Upper lobe of left lung (tissue), 6 donors: ENCODE measurements at regions not wholly inside any gene's neighbourhood (a gene's known extent, or its start where the extent isn't known, plus 50 kb on each side); places are given as distances from the start of the nearest gene placed in this dataset.
"Not testable (repeated sequence)": the region's sequence is repeated elsewhere in the genome, so short reads cannot be mapped to it uniquely, and the experiment has no call there.

Source experiments
- ATAC-seq, 2 donors: fragments of 200-7000 bp; cut with Tn5 transposase; one replicate each; pipeline ENCODE4 v1.9.1; 2022; ENCODE audit warnings: mild to moderate bottlenecking in 2 of 2, moderate library complexity in 2 of 2; ENCODE audit not compliant: low FRiP score in 2 of 2
- DNase-seq, 2 donors: peaks; one replicate each; pipeline ENCODE4 v3.0.0-alpha.2; 2019 to 2020
- H3K27ac ChIP-seq, 4 donors: fragments of 200-600 bp; sonication (generic); one replicate each; pipeline ENCODE4 v1.5.1; 2016 to 2019
- H3K27me3 ChIP-seq, 4 donors: fragments of 200-600 bp; sonication (generic); one replicate each; pipeline ENCODE4 v1.5.1; 2017 to 2019
- H3K36me3 ChIP-seq, 4 donors: fragments of 200-600 bp; sonication (generic); one replicate each; pipeline ENCODE4 v1.5.1; 2016 to 2019
- H3K4me1 ChIP-seq, 4 donors: fragments of 200-600 bp; sonication (generic); one replicate each; pipeline ENCODE4 v1.5.1; 2018 to 2019
- H3K4me3 ChIP-seq, 4 donors: fragments of 200-600 bp; sonication (generic); one replicate each; pipeline ENCODE4 v1.5.1; 2017 to 2019; ENCODE audit warnings: mild to moderate bottlenecking in 2 of 4, moderate library complexity in 1 of 4
- H3K9me3 ChIP-seq, 4 donors: fragments of 200-600 bp; sonication (generic); one replicate each; pipeline ENCODE4 v1.5.1; 2018 to 2019
- CTCF ChIP-seq, 6 experiments: fragments of 450-650 bp in 4 of 6; fragments of 200-600 bp in 2 of 6; sonication (generic) in 2 of 6; IDR thresholded peaks; one replicate each; pipeline ENCODE4 v1.5.1; 2016 to 2019; ENCODE audit warnings: antibody characterized with exemption in 6 of 6
- EP300 ChIP-seq, 4 donors: sonication (generic); formaldehyde crosslinking; IDR thresholded peaks; one replicate each; pipeline ENCODE4 v1.5.1; 2017; ENCODE audit warnings: antibody characterized with exemption in 4 of 4, control low read depth in 2 of 4
- POLR2A ChIP-seq, 4 donors: fragments of 450-650 bp; IDR thresholded peaks; one replicate each; pipeline ENCODE4 v1.5.1; 2016 to 2017; ENCODE audit warnings: antibody characterized with exemption in 4 of 4, mild to moderate bottlenecking in 2 of 4
- POLR2AphosphoS5 ChIP-seq, 2 donors: sonication (generic); formaldehyde crosslinking; IDR thresholded peaks; one replicate each; pipeline ENCODE4 v1.5.1; 2017; ENCODE audit warnings: antibody characterized with exemption in 2 of 2
- WGBS, 2 donors: methylation state at CpG; one replicate each; pipeline ENCODE4 v1.1.5; 2017 to 2018; 5-methylcytosine and 5-hydroxymethylcytosine counted together
- donor health status: DM: no; HTN: no; CAD: no; lungs with moderate emphysema.
- donor health status: DM: no; HTN: yes; CAD: no; lungs with severe emphysema.

GRCh38 chr14:105905456-105905855 lies 379.1 kb downstream of the TMEM121 start:
- TF ChIP-seq POLR2A (IDR thresholded peaks at IDR 0.05) (no peak), EP300 (IDR thresholded peaks at IDR 0.05) (no peak), POLR2AphosphoS5 (IDR thresholded peaks at IDR 0.05) (no peak), CTCF (IDR thresholded peaks at IDR 0.05) (no peak)
- Histone ChIP-seq H3K4me1 (no peaks in the 10 kb centered on the region), H3K27me3 (no peaks in the 10 kb centered on the region), H3K9me3 (no peaks in the 10 kb centered on the region), H3K4me3 (no peak overlapping the region), H3K27ac (no peak overlapping the region), H3K36me3 (no peaks in the 10 kb centered on the region)
- DNase-seq (peak in 1 of 2 donors; percentile 40), ATAC-seq (no peak)
- 20 to 89% methylated on average over 1 to 11 of the region's 11 CpGs for WGBS, 2 donors

- ATAC-seq (no peak), DNase-seq (no peak)
- WGBS, 2 donors, result no CpG with 5 or more reads among the region's 3 CpGs
- H3K9me3 ChIP-seq, result no peaks in the 10 kb centered on the region
- H3K4me3 ChIP-seq, result no peak overlapping the region
- H3K4me1 ChIP-seq, result no peaks in the 10 kb centered on the region
- no peaks in the 10 kb centered on the region for H3K36me3 ChIP-seq
- no peak overlapping the region for H3K27ac ChIP-seq
- H3K27me3 ChIP-seq, result no peaks in the 10 kb centered on the region
- no peak for TF ChIP-seq EP300 (IDR thresholded peaks at IDR 0.05)
- no peak for TF ChIP-seq CTCF (IDR thresholded peaks at IDR 0.05)
- TF ChIP-seq POLR2A (IDR thresholded peaks at IDR 0.05), result no peak
- no peak for TF ChIP-seq POLR2AphosphoS5 (IDR thresholded peaks at IDR 0.05)
Measured at GRCh38 chr14:105907276-105907675, 380.9 kb downstream of the TMEM121 start.

- DNase-seq, result no peak
- H3K4me3 ChIP-seq, result no peak overlapping the region
- WGBS, 2 donors, result 61 to 65% methylated on average over 6 of the region's 6 CpGs
- no peaks in the 10 kb centered on the region for H3K9me3 ChIP-seq
- no peaks in the 10 kb centered on the region for H3K27me3 ChIP-seq
- no peak for ATAC-seq
- no peaks in the 10 kb centered on the region for H3K36me3 ChIP-seq
- H3K4me1 ChIP-seq, result no peaks in the 10 kb centered on the region
- TF ChIP-seq POLR2AphosphoS5 (IDR thresholded peaks at IDR 0.05), result no peak
- no peak for TF ChIP-seq EP300 (IDR thresholded peaks at IDR 0.05)
- TF ChIP-seq CTCF (IDR thresholded peaks at IDR 0.05), result no peak
- no peak for TF ChIP-seq POLR2A (IDR thresholded peaks at IDR 0.05)
- no peak overlapping the region for H3K27ac ChIP-seq
Measured at GRCh38 chr14:105908006-105908405, 381.6 kb downstream of the TMEM121 start.

- no peak overlapping the region for H3K27ac ChIP-seq
- no peak overlapping the region for H3K4me3 ChIP-seq
- H3K27me3 ChIP-seq, result no peaks in the 10 kb centered on the region
- H3K9me3 ChIP-seq, result no peaks in the 10 kb centered on the region
- no peaks in the 10 kb centered on the region for H3K4me1 ChIP-seq
- H3K36me3 ChIP-seq, result no peaks in the 10 kb centered on the region
- no peak for ATAC-seq
- DNase-seq, result peak in 1 of 2 donors; percentile 65
- no peak for TF ChIP-seq CTCF (IDR thresholded peaks at IDR 0.05)
- no peak for TF ChIP-seq POLR2AphosphoS5 (IDR thresholded peaks at IDR 0.05)
- no peak for TF ChIP-seq EP300 (IDR thresholded peaks at IDR 0.05)
- no peak for TF ChIP-seq POLR2A (IDR thresholded peaks at IDR 0.05)
- whole genome bisulfite sequencing, 2 donors, result 20 to 43% methylated on average over 1 to 8 of the region's 9 CpGs
Measured at GRCh38 chr14:105908481-105908911, 382.1 kb downstream of the TMEM121 start.

- 72% methylated on average over 8 of the region's 14 CpGs; no CpG with 5 or more reads in 1 of the 2 donors for WGBS, 2 donors
- TF ChIP-seq EP300 (IDR thresholded peaks at IDR 0.05), result no peak
- no peak for TF ChIP-seq POLR2A (IDR thresholded peaks at IDR 0.05)
- no peak for TF ChIP-seq POLR2AphosphoS5 (IDR thresholded peaks at IDR 0.05)
- no peaks in the 10 kb centered on the region for H3K27me3 ChIP-seq
Measured at GRCh38 chr14:105909046-105909827, 382.9 kb downstream of the TMEM121 start.

GRCh38 chr14:105909828-105910120 lies 383.4 kb downstream of the TMEM121 start:
- not testable (repeated sequence) for H3K27ac ChIP-seq, H3K36me3 ChIP-seq, H3K9me3 ChIP-seq, DNase-seq, ATAC-seq, H3K4me3 ChIP-seq, H3K27me3 ChIP-seq, H3K4me1 ChIP-seq
- WGBS, 2 donors, result 24 to 64% methylated on average over 3 to 7 of the region's 14 CpGs

More at GRCh38 chr14:105909046-105909827, 382.9 kb downstream of the TMEM121 start:
- Histone ChIP-seq H3K27ac (no peak overlapping the region), H3K36me3 (no peaks in the 10 kb centered on the region), H3K4me1 (no peaks in the 10 kb centered on the region), H3K9me3 (no peaks in the 10 kb centered on the region), H3K4me3 (no peak overlapping the region)
- peak in 1 of 2 donors; percentile 50 for DNase-seq
- ATAC-seq, result no peak
